Left forelimb (tissue), 1 donor: ENCODE measurements at regions not wholly inside any gene's neighbourhood (a gene's known extent, or its start where the extent isn't known, plus 50 kb on each side); places are given as distances from the start of the nearest gene placed in this dataset.

Experiments
- DNase-seq: peaks from one replicate; pipeline ENCODE4 v3.0.0-alpha.2; 2018; ENCODE audit warnings: low spot score

DNA sequence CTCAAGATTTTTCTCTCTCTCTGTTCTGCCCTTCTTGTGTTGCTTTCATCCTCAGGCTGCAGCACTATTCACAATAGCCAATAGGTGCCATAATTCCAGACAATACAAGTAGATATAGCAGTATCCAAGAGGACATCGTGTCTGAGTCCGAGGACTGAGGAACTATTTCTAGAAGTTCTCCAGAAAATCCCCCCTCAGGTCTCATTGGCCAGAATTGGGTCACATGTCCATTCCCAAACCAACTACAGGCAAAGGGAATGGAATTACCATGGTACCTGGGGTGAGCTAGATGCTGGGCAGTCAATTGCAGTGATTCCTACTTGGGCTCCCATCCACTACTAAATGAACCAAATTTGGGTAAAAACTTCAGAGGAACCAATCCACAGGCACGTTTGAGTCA is 301.9 kb upstream of the RASGEF1B start:
- DNase-seq: no peak

DNA sequence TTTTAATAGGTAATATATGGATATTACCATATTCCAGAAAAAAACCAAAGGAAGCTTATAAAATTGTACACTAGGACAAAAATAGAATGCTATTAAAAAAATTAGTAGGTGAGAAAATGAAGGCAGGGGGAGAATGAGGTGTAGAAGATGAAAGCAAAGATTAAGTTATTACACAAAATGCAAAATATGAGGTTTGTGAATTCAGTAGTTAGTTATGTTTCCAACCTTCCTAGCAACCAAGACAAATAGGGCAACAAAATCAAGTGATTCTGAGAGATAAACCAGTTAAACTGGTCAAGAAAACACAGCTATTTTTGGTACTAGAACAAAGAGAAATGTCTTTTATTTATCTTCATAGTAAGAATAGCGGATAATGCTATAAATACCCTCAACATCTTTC is 300.0 kb upstream of the RASGEF1B start:
- DNase-seq: no peak

DNA sequence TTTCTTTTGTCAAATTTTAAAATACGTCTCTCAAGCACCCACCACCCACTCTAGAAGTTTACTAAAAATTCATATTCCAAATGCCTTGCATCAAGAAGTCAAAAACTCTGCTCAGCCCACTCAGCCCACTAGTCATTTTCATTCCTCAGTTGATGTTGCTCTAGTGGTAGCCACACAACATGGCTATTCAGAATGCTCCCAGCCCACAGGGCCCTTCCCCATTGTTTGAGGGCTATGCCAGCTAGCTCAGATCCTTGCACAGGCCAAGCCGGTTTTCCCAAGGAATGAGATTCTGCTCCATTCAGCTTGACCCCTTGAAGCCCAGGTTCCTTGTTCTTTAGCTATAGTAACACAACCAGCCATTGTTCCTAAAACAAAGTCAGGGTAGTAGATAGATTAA is 297.5 kb upstream of the RASGEF1B start:
- no peak for DNase-seq

DNA sequence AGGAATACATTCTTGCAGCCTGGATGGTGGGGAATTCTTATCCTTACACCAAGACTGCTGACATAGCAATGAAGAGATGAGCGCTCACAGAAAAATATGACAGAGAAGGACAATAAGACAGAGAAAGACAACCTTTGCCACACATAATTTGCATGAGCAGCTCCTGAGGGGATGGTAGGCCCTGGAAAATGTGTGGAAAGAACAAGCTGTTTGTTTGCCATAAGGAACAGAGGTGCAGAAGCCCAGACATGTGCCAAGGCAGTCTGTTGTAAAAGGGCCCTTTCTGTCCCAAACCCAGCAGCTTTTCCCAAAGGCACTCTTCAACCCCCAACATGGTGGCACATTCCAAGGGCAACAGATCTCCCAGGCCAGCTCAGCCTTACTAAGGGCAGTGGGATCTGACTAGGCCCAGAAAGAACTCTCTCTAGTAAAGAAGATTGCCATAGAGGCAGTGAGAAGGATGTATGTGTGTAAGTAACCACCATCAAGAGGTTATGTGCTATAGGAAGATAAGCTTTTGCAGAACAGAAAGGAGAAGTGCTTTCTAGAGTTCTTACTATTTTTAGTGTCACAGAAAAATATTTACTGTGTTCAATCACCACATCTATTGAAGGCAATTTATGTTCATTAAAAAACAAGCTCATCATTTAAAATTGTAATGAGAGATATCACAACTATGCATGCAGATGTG is 287.0 kb upstream of the RASGEF1B start:
- DNase-seq: no peak

DNA sequence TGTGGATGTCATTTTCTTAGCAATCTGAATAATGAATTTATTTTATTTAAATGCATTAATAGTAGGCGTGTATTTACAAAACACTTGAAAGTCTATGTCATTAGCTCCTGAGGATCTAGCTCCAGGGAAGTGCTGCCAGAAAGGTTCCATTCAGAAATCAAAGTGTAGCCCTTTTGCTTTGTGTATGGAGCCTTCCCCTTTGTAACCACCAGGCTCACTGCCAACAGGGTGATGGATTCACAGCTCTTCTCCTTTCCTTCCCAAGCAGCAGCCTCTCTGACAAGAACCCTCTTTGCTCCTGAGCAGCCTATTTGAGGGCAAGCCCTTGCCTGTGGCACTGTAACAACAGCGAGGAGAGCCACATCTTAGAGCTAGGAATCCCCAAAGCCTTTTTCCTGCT is 286.0 kb upstream of the RASGEF1B start:
- DNase-seq: no peak

DNA sequence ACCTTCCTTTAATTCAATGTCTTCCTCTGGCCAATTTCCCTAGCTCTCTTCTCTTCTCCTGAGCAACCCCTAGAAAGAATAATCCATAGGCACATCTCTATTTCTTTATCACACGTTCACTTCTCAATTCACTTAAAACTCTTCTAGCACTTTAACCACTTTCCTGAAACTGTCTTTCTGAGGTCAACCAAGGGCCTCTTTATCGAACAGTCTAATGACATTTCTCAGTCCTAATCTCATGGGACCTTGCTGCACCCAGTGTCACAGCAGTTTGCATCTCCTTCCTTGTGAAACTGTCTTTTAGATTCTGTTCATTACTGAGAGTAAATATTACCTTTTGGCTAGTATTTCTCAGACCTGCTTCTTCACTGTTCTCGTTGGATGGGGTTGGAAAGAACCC is 285.3 kb upstream of the RASGEF1B start:
- no peak for DNase-seq

DNA sequence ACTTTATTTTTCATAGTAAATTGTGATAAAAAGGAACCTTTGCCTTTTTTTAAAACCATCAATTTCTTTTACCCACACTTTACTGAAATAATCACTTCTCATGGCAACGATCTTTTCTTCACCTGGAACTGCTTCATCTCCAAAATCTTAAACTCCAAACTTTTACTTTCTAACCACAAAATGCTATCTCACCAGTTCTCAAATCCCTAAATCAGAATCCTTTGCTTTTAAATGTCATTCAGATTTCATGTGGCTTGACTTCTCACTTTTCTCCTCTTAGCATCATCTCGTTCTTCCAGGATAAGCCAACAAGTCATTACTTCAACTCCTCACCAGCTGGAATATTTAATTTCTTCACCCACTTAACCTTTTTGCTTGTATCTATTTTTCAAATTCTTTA is 284.3 kb upstream of the RASGEF1B start:
- DNase-seq: no peak

DNA sequence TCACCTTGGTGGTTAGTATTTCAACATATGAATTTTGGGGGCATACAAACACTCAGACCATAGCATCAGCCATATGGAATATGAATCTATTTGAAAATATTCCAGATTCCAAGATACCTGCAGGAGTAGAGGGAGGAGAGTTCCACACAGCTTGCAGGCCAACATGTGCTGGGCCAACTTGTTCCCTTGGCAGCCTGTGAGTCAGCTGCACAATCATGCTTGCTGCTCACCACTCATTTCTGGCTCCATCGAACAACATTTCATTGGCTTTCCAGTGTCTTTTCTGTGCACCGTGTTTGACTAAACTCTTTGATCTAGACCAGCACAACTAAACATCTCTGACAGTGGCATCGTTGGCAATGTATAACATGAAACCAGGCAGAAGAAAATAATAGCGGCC is 282.5 kb upstream of the RASGEF1B start:
- DNase-seq: no peak

DNA sequence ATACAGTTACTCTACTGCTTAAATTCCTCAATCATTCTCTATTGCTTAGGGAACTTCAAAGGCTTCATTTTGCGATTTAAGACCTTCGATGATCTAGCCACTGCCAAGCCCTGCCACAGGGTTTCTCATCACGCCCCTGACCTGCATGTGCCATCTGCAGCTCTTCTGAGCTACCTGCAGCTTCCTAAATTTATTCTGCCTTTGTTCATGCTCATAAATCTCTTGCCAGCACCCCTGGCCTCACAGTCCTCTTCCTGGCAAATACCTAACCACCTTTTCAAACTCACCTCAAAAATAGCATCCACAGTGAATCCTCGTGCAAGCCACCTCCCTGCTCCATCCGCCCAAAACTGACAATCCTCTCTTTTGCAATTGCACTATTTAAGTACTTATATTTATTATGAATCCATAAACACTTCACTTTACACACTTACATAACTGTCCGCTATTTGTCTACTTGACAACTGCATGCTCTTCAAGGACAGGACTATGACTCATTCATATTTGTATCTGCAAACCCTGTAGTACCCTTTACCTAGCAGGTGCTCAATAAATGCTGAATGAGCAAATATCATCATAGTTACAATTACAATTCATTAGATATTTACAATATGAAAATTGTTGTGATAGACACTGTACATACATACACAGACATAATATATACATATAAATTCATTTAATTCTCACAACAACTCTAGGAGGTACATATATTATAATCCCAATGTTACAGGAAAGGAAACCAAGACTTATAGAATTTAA is 280.0 kb upstream of the RASGEF1B start:
- no peak for DNase-seq

DNA sequence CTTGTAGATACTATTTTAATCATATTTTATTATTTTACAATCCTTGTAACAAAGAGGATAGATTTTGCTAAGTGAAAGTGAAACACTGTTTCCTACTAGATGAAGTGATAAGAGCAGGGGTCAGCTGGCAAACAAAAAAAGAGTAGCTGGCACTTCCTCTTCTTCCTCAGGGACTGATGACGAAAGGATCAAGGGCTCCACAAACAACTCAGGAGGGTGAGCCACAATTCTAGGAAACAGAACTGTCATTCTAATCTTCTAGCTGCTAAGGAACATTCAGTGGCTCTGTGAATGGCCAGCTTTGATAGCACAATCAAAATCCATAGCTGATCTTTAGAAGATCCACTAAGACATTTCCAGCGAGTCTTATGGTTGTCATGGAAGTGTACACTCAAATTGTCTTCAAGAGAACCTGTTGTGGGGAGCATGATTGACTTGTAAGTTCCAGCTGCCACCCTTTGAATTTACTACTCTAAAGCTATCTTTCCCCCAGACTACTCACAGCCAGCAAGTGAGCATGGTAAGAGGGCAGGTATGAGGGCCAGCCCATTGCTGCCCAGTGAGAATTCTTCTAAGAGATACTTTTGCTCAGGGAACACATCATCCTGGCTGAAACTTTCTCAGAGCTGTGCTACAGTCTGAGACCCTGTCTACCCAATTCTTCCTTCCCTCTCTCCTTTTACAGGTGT is 275.7 kb upstream of the RASGEF1B start:
- DNase-seq: no peak

DNA sequence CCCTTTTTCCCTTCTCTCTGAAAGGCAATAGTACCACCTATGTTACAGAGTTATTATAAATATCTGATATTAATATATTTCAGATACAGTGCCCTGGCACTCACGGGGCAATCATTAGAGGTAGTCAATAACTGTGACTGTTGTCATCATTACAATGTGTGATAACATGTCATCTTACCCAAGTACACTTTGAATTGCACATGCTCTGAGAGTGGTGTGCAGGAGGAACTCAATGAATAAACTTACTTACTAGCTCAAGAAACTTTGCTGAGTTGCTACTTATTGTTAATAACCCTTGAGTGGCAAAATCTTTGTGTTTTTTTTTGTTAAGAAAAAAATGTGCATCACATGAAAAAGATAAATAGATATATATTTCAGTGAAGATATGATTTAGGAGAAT is 275.1 kb upstream of the RASGEF1B start:
- no peak for DNase-seq

DNA sequence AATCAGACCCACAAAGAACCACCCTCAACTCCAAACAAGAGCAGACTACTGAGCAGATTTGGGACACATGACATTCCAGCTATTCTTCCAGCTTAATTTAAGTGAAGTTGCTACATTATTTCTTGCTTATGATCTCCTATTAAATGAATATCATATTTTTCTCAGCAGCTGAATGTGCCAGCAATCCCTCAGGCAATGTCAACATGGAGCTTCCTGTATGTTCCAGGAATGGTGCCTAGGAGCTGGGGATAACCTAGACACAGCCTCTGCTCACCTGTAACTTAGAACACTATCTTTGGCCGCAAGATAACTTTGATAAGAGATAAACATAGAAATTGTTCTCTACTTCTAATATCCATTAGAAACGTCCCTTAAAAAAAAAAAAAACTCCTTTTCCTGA is 274.4 kb upstream of the RASGEF1B start:
- no peak for DNase-seq

DNA sequence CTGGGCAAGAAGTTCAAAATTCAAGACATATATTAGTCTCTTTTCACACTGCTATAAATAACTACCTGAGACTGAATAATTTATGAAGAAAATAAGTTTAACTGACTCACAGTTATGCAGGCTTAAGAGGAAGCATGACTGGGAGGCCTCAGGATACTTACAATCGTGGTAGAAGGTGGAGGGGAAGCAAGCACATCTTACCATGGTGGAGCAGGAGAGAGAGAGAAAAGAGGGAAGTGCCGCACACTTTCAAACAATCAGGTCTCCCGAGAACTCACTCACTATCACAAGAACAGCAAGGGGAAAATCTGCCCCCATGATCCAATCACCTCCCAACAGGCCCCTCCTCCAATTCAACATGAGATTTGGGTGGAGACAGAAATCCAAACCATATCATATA is 273.3 kb upstream of the RASGEF1B start:
- DNase-seq: no peak

DNA sequence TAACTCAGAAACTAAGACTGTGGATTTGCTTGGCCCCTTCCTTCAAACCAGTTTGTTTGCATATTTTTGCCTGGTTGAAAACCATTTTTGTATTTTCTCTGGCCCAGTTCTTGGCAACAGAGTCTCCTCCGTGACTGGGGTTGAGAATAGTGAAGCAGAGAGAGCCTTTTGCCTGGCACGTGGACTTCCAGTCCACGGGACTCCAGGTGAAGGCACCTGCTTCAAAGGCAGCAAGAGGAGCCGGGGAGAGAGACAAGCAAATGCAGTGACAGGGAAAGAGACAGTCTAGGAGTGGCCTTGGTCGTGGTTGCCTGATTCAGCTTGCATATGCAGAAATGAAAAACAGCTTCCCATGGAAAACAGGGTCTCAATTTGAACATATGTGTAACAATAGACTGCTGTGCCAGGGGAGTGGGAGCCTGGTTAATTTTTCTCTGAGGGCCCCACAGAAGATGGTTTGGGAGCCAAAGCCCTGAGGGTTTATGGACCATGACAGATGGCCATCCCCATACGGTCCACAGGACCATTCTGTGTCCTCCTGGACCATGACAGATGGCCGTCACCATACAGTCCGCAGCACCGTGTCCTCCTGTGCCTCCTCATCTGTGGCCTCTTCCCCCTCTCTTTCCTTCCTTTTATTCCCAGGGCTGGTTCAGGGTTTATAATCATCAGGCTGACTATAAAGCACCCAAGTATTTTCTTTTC is 272.2 kb upstream of the RASGEF1B start:
- DNase-seq: no peak

DNA sequence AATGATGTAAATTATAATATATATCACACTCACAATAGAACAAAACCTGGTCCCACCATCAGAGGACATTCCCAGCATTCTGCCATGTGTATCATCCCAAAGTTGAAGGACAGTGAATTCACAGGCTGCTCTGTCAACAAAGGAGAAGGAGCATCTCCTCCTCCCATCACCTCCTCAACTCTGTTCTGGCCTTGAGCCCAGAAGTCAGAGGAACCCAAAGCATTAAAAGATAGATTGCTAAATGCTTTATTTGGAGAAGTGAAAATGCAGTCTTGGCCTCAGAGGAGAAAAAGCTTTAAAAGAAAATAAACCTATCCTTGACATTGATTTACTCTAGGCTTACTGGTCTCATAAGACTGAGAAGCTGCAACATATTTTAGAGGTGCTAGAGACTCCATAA is 268.8 kb upstream of the RASGEF1B start:
- DNase-seq: no peak

DNA sequence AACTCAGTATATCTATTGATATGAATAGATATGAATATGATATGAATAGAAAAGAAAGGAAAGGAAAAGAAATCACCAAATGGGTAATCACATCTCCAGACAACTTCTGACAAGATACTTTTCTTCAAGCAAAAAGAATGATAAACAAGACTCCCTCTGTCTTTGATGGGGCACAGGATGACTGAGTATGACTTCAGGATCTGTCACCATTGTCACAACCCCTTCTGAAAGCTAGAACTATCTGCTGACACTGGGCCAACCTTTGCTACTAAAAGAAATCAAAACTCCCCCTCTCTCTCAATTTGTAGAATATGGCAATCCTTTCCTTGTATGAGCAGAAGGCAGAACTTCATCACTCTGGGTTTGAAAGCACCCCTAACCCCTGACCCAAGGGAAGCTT is 267.2 kb upstream of the RASGEF1B start:
- DNase-seq: no peak

DNA sequence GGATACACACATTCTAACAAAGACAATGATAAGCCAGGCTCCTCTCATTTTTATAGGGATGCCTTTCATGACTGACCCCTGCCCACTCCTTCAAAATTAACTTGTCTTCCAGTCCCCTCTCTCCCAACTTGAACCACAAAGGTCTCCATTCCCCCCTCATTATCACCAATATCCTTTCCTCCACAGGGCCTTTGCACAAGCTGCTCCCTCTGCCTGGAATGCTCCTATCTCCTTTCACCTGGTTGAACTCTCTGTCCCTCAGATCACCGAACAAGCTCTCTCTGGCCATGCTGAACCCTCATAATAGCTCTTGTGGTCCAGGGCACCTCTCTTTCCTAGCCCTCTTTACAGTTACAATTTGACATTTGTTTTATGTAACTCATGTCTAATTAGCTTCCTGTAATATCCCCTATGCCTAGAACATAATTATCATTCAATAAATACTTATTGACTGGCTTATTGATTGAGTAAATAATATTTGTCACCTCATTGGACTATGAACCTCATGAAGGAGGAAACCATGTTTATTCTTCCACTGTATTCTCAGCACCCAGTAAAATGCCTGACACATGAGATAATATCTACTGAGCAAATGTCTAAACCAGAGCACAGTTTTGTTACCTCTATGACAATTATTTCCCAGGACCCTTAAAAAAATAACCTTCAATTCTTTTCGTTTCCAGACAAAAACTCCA is 266.3 kb upstream of the RASGEF1B start:
- DNase-seq: no peak

DNA sequence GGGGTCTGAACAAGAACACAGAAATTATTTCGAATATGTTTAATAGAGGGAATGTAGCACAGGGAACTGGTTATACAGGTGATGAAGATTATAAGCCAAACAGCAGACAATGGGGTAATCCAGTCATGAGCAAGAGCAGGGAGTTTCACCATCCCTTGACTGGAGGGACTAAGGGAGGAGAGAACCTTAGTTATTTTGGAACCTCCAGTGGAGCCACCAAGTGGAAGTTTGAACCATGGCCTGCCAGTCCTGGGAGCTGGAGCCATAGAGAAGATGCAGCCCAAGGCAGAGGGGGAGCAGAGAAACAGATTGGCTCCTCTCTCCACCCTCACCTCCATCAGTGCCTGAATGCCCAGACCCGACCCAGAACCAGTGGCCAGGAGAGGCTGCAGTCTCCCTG is 264.6 kb upstream of the RASGEF1B start:
- DNase-seq: no peak

DNA sequence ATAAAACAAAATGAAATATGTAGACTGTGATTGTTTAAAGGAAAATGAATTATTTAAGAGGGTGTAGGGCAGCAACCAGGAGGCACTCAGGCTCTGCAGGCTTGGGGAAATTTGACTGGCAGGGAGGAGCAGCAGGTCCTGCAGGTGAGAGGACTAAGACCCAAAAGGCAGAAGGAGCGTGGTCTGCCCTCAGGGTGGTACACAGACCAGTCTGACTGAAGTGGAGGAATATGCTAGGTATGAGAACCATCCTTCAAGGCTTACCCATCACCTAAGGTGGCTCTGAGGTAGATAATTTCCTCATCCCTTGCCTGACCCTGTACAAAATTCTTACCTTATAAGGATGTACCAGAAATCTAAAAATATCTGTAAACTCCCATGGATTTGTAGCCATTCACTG is 261.3 kb upstream of the RASGEF1B start:
- no peak for DNase-seq

DNA sequence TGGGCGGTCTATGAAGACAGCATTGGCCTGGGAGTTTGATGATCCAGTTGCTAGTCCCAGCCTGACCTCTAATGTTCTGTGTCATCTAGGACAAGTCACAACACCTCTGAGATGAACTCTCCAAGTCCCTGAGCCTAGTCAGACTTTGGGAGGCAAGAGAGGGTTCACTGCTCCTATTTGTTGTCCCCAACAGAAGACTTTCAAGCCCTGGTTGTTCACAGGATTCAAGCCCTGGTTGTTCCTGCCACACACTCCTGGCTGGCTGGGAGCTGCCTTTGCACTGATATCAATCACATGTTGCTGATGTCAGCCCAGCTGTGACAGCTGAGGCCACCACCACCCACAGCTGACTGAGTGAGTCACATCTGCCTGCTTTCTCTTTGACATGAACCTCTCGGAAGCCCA is 253.2 kb upstream of the RASGEF1B start:
- DNase-seq: peak; percentile 70

DNA sequence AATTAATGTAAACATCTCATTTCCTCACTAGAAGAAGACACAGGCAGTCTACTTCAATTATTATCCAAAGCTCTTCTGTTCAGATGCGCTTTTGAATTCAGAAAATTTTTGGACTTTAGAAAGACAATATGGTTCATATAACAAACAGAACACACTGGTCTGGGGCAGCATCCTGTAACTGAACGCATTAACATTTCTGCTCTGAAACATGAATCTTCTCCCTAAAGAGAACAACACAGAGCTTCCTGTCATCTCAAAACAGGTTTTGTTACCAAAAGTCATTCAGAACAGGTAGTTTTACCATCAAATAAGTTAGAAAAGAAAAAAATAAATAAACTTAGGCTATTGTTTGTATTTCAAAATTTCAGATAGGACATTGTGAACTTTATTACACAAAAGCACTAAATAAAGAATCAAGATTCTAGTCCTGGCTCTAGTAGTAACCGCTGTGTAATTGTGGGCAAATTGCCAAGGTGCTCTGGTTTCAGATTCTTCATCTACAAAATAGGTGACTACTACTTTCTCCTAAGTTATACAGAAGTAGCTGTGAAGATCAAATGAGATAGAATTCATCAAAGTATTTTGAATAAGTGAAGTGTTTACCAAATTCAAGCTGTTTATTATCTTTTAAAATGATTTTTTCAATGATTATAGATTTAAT is 252.3 kb upstream of the RASGEF1B start:
- DNase-seq: no peak
